Stomach (tissue), 8 donors: ENCODE measurements at regions not wholly inside any gene's neighbourhood (a gene's known extent, or its start where the extent isn't known, plus 50 kb on each side); places are given as distances from the start of the nearest gene placed in this dataset.

Source experiments
- DNase-seq, 2 donors: peaks; one replicate each; pipeline versions ENCODE4 v3.0.0 to v3.0.0-alpha.2; 2013 to 2019
- H3K27ac ChIP-seq, 5 donors: fragments of 200-600 bp in 4 of 5; sonication (generic) in 4 of 5; one replicate each; pipeline ENCODE4 v1.5.1; 2013 to 2019; ENCODE audit warnings: mild to moderate bottlenecking in 1 of 5, moderate library complexity in 1 of 5
- H3K27me3 ChIP-seq, 3 donors: fragments of 200-600 bp; sonication (generic); one replicate each; pipeline ENCODE4 v1.5.1; 2017 to 2019; ENCODE audit warnings: mixed run types in 1 of 3
- H3K36me3 ChIP-seq, 4 donors: fragments of 200-600 bp; sonication (generic); 1 replicate in 3 of 4; 2 replicates in 1 of 4; pipeline ENCODE4 v1.5.1; 2016 to 2019
- H3K4me1 ChIP-seq, 4 donors: fragments of 200-600 bp; sonication (generic); one replicate each; pipeline ENCODE4 v1.5.1; 2016 to 2019
- H3K4me3 ChIP-seq, 4 donors: fragments of 200-600 bp; sonication (generic) in 3 of 4; one replicate each; pipeline ENCODE4 v1.5.1; 2016 to 2019; ENCODE audit warnings: mild to moderate bottlenecking in 1 of 4
- H3K9me3 ChIP-seq, 4 donors: fragments of 200-600 bp; sonication (generic); one replicate each; pipeline ENCODE4 v1.5.1; 2016 to 2019
- CTCF ChIP-seq, 7 experiments: fragments of 450-650 bp in 4 of 7; fragments of 200-600 bp in 3 of 7; sonication (generic) in 3 of 7; IDR thresholded peaks; one replicate each; pipeline ENCODE4 v1.5.1; 2016 to 2019; ENCODE audit warnings: antibody characterized with exemption in 7 of 7, control low read depth in 2 of 7, mild to moderate bottlenecking in 1 of 7
- EP300 ChIP-seq: sonication (generic); formaldehyde crosslinking; IDR thresholded peaks from one replicate; pipeline ENCODE4 v1.6.1; 2017; ENCODE audit warnings: antibody characterized with exemption
- POLR2A ChIP-seq, 4 donors: fragments of 450-650 bp; IDR thresholded peaks; one replicate each; pipeline ENCODE4 v1.6.1; 2016; ENCODE audit warnings: antibody characterized with exemption in 4 of 4, control low read depth in 2 of 4, mild to moderate bottlenecking in 1 of 4, moderate library complexity in 1 of 4
- POLR2AphosphoS5 ChIP-seq, 3 donors: sonication (generic); formaldehyde crosslinking; IDR thresholded peaks; one replicate each; pipeline ENCODE4 v1.6.1; 2016; ENCODE audit warnings: antibody characterized with exemption in 3 of 3
- WGBS, 5 donors: extraction: QIAGEN DNeasy Blood & Tissue Kit in 3 of 5; methylation state at CpG; one replicate each; pipeline versions ENCODE4 v1.1.5 to v1.1.7; 2013 to 2018; 5-methylcytosine and 5-hydroxymethylcytosine counted together
- intact Hi-C: fragments of 100-400 bp; cut with DNase I; formaldehyde crosslinking; loops from one replicate; pipeline ENCODE4 v1.15.1; 2023; ENCODE audit warnings: low total_unique reads
- donor health status: healthy with polysubstance abuse.
- donor health status: Bipolar disorder and iron deficiency.
- donor health status: healthy.

- Histone ChIP-seq H3K27me3 (no peaks in the 10 kb centered on the region), H3K4me1 (no peaks in the 10 kb centered on the region), H3K27ac (no peak overlapping the region), H3K4me3 (no peak overlapping the region), H3K9me3 (peaks cover 0 to 11% (median 8%) of the 10 kb centered on the region in 4 donors), H3K36me3 (no peaks in the 10 kb centered on the region)
- WGBS, 5 donors, result 64 to 76% (median 66%) methylated on average over 2 of the region's 2 CpGs
- TF ChIP-seq POLR2A (IDR thresholded peaks at IDR 0.05), result no peak
- TF ChIP-seq EP300, result no peak
- no peak for TF ChIP-seq POLR2AphosphoS5 (IDR thresholded peaks at IDR 0.05)
- DNase-seq, result no peak
- intact Hi-C loops, result no loop called here
Measured at GRCh38 chr7:22612776-22613175, 112.8 kb upstream of the STEAP1B start.

GRCh38 chr7:22611758-22612079 is 111.7 kb upstream of the STEAP1B start:
- peaks cover 0 to under 1% (median 0%) of the 10 kb centered on the region in 4 donors for H3K9me3 ChIP-seq
- peaks cover 0 to 4% (median 0%) of the 10 kb centered on the region in 4 donors for H3K4me1 ChIP-seq
- no peak for DNase-seq
- TF ChIP-seq CTCF (IDR thresholded peaks at IDR 0.05), result no peak
- no peak for TF ChIP-seq POLR2A (IDR thresholded peaks at IDR 0.05)
- TF ChIP-seq POLR2AphosphoS5 (IDR thresholded peaks at IDR 0.05), result no peak
- no peak for TF ChIP-seq EP300
- no peak overlapping the region for H3K4me3 ChIP-seq
- H3K27me3 ChIP-seq, result no peaks in the 10 kb centered on the region
- no peak overlapping the region for H3K27ac ChIP-seq
- 77 to 86% (median 80%) methylated on average over 4 of the region's 4 CpGs for WGBS, 5 donors
- intact Hi-C loops, result no loop called here
- no peaks in the 10 kb centered on the region for H3K36me3 ChIP-seq

GRCh38 chr7:22610951-22611757 is 111.2 kb upstream of the STEAP1B start:
- H3K9me3 ChIP-seq, result no peaks in the 10 kb centered on the region

GRCh38 chr7:22610263-22610662 is 110.3 kb upstream of the STEAP1B start:
- no peak for DNase-seq
- Histone ChIP-seq H3K9me3 (no peaks in the 10 kb centered on the region), H3K27me3 (no peaks in the 10 kb centered on the region), H3K27ac (no peak overlapping the region), H3K4me1 (peaks cover 0 to 4% (median 0%) of the 10 kb centered on the region in 4 donors), H3K36me3 (no peaks in the 10 kb centered on the region), H3K4me3 (no peak overlapping the region)
- intact Hi-C loops, result no loop called here
- TF ChIP-seq CTCF (IDR thresholded peaks at IDR 0.05) (no peak), POLR2A (IDR thresholded peaks at IDR 0.05) (no peak), EP300 (no peak), POLR2AphosphoS5 (IDR thresholded peaks at IDR 0.05) (no peak)
- WGBS, 5 donors, result 80 to 91% (median 82%) methylated on average over 3 of the region's 3 CpGs

More at GRCh38 chr7:22610951-22611757, 111.2 kb upstream of the STEAP1B start:
- TF ChIP-seq POLR2AphosphoS5 (IDR thresholded peaks at IDR 0.05) (no peak), POLR2A (IDR thresholded peaks at IDR 0.05) (no peak), EP300 (no peak), CTCF (IDR thresholded peaks at IDR 0.05) (no peak)
- Histone ChIP-seq H3K27ac (no peak overlapping the region), H3K4me1 (peaks cover 0 to 4% (median 0%) of the 10 kb centered on the region in 4 donors), H3K36me3 (no peaks in the 10 kb centered on the region), H3K27me3 (no peaks in the 10 kb centered on the region), H3K4me3 (no peak overlapping the region)
- intact Hi-C loops, result no loop called here
- DNase-seq, result no peak
- 74 to 84% (median 83%) methylated on average over 3 of the region's 3 CpGs for WGBS, 5 donors

- peak in 1 of 2 donors; percentile 36 for DNase-seq
- Histone ChIP-seq H3K36me3 (no peaks in the 10 kb centered on the region), H3K27ac (no peak overlapping the region), H3K4me1 (peaks cover 0 to 5% (median 0%) of the 10 kb centered on the region in 4 donors), H3K27me3 (no peaks in the 10 kb centered on the region), H3K4me3 (no peak overlapping the region), H3K9me3 (no peaks in the 10 kb centered on the region)
- intact Hi-C loops, result no loop called here
- whole genome bisulfite sequencing, 5 donors, result 47 to 81% (median 74%) methylated on average over 5 of the region's 5 CpGs
- TF ChIP-seq POLR2A (IDR thresholded peaks at IDR 0.05), result no peak
- peak in 1 of 3 donors; percentile 60 for TF ChIP-seq POLR2AphosphoS5 (IDR thresholded peaks at IDR 0.05)
Measured at GRCh38 chr7:22607180-22607579, 107.2 kb upstream of the STEAP1B start.
